ENCODE measurements at regions not wholly inside any gene's neighbourhood (a gene's known extent, or its start where the extent isn't known, plus 50 kb on each side); places are given as distances from the start of the nearest gene placed in this dataset.
A peak's percentile ranks its signal among the peaks of the same experiment; 100 is the strongest.

GRCh38 chr7:140242057-140243031 is 65.6 kb upstream of the KDM7A start:
- DNase-seq (ENCODE audit: low read depth): no peak

- DNase-seq (ENCODE audit: low read depth): no peak
Observed at GRCh38 chr7:140239653-140239935, 62.8 kb upstream of the KDM7A start.

DNA sequence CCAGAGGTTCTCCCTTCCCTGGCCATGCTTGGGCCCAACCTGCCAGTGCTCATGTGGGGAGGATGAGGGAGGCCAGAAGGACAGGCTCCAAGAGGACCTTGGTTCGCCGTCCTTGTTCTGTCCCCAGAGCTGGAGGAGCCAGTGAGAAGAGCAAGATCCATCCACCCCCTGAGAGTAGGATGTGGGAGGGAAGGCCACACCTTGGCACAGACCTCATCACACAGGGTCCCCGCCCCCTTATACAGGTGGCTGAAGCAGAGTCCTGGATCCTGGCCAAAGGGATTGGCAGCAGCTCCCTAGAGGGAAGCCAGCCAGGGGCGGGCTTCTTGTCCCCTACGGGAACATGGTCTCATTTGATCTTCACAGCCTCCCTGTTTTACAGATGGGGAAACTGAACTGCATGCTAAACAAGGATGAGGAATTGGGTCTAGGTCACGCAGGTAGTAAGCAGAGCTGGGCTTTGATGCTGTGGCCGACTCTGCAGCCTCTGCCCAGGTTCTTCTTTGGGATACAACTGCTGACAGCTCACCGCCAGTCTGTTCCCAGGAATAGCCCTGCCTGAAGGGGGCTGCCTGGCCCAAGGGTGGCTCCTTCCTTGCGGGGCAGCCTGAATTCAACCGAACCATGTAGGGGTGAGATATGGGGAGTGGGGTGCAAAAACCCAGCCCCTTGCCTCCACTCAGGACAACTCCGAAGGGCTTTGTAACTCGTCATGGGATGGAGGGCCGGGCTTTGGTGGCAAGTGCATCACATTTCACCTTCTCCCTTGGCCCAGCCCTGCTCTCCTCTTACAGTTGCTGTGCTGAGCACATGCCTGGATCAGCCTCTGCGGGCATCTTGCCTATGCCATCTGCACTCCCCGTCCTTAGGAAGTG is 62.2 kb upstream of the KDM7A start:
- no peak for DNase-seq (ENCODE audit: low read depth)

DNA sequence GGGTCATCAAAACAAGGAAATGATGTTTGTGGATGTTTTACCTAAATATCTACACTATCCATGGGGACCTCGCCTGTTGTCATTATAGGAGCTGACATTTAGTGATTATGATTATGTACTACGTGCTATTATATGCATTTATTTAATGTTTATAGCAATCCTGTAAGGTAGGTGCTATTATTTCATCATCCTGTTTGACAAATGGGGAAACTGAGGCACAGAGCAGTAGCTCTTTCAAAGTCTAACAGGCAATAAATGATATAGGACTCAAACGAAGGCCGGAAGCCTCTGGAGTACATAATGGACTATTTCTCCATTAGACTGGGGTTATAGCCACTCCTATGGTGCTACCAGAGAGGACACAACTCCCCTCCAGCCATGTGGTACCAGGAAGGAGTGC is 60.6 kb upstream of the KDM7A start:
- DNase-seq (ENCODE audit: low read depth): no peak

GRCh38 chr7:140236626-140237025 is 59.8 kb upstream of the KDM7A start:
- DNase-seq (ENCODE audit: low read depth): no peak

- no peak for DNase-seq (ENCODE audit: low read depth)
Observed at GRCh38 chr7:140235114-140235513, 58.3 kb upstream of the KDM7A start.

GRCh38 chr7:140232957-140233917 is 56.5 kb upstream of the KDM7A start:
- DNase-seq (ENCODE audit: low read depth): no peak

DNA sequence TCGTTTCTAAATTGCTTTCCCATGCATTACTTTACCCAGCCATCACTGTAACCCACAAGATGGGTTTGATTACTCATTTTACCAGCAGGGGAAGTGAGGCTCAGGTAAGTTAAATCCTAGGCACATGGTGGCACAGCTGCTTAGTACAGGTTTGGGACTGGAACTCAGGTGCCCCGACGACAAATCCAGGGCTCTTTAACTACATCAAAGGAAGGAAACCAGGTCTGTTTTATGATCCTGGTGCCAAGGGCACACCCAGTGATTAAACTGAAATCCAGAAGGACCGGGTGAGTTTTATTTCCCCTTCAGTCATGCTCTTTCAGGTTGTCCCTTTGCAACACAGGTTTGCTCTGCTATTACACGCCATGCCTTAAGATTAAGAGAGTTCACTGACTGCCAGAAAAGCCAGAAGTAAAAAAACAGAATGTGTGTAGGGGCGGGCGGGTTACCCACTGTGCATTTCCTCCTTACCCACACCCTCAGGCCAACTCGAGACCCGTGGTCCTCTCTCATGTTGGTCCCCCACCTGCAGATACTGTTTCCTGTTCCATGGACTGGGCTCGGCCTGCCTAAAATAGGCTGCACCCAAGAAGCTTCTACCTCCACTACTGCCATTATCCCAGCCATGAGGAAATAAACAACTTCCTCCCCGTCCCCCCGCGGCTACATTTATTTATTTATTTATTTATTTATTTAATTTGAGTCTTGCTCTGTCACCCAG is 55.1 kb upstream of the KDM7A start:
- DNase-seq (ENCODE audit: low read depth): no peak

- DNase-seq (ENCODE audit: low read depth): no peak
Observed at GRCh38 chr7:140230861-140231770, 54.3 kb upstream of the KDM7A start.

DNA sequence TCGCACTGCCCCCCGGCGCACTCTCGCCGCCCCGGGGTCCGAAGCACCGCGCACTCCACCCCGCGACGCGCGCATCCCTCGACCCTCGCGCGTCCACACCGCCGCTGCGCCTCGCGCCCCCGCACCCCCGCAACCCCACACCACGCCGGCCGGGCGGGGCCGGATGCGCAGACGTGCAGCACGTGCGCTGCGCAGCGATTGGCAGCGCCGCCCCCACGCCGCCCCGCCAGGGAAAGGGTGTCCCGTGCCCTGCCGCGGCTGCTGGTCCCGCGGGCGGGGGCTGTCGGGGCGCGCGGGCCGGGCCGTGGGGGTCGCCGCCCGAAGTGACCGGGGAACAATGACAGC is 53.7 kb upstream of the KDM7A start:
- DNase-seq (ENCODE audit: low read depth): peak; percentile 50

DNA sequence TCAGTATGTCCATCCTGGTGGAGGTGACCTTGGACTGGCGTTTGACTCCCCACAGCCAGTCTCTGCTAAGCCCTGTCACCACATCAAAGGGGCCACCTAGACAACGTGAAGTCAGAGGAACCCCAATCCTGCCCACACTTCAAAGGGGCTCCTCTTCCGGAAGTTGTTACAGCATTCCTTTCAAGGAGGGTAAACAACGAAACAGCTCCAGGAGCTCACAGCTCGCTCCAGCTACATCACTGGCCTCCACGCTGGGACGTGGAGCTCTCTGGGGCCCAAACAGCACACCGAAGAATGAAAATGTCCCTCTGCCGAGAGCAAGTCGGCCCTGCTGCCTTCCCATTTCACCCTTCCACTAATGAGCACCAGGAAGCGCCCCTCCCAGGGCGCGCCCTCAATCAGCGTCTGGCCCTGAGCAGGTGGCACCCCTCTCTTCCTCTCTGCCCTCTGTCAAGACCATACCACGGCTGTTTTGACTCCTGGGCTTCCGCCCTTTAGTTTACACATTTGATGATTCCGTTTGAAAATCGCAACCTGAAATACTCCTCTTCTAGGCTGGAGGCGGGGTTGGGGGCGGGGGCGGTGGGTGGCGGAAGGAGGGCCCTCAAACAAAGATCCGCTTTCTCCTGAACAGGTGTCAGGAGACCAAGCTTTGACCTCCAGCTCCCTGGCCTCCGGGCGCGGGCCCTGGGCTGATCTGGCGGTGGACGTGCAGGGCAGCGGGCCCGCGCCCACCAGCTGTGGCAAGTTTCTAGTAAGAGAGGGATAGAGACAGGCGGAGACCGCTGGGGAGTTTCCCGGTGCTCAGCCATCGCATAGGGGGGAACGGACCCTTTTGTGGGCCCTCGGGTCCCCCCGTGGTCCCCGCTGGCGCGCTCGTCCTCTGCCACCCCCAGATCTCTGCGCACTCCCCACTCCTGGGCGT is 53.1 kb upstream of the KDM7A start:
- DNase-seq (ENCODE audit: low read depth): no peak

DNA sequence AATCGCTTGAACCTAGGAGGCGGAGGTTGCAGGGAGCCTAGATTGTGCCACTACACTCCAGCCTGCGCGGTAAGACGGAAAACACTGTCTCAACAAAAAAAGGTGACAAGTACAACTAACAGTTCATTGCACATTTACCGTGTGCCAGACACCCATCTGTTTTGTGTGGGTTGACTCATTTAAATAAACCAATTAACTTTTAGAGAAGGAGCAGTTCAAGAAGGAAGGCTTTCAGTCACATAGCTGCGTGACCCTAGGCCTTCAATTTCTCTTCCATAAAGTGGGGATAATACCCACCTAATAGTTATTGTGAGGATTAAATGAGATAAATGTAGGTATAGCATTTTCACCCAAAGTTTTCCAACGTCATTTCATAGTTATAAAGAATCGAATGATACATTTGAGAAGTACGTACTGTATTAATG is 52.3 kb upstream of the KDM7A start:
- no peak for DNase-seq (ENCODE audit: low read depth)

Measured in stimulated activated CD8-positive, alpha-beta memory T cell treated with anti-CD3 and anti-CD28 coated beads, Interleukin-15, amount 100 ng/mL, for 1 hour (primary cell).